ENCODE measurements at regions not wholly inside any gene's neighbourhood (a gene's known extent, or its start where the extent isn't known, plus 50 kb on each side); places are given as distances from the start of the nearest gene placed in this dataset.

DNA sequence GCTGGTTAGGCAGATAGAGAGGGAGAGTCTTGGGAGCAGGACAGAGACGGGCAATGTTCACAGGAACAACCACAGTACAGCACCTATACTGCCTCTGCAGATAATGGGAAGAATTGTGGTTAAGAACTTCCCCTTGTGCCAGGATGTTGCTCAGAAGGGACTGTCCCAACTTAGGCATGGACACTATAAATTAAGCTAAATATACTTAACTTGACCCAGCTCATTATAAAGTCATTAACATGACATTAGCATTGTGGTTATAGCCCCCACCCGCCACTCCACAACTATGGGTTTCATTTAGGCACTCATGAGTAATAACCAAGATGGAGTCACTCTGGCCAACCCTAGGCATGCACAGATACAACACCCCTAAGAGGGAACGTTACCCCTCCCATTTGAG, 310.9 kb upstream of the NRG3 start:
- Histone ChIP-seq H3K4me1 (no peaks in the 10 kb centered on the region), H3K9me3 (no peaks in the 10 kb centered on the region), H3K36me3 (no peaks in the 10 kb centered on the region), H3K4me3 (no peak overlapping the region), H3K27me3 (no peaks in the 10 kb centered on the region), H3K27ac (no peak overlapping the region)
- TF ChIP-seq, protein P1, sequence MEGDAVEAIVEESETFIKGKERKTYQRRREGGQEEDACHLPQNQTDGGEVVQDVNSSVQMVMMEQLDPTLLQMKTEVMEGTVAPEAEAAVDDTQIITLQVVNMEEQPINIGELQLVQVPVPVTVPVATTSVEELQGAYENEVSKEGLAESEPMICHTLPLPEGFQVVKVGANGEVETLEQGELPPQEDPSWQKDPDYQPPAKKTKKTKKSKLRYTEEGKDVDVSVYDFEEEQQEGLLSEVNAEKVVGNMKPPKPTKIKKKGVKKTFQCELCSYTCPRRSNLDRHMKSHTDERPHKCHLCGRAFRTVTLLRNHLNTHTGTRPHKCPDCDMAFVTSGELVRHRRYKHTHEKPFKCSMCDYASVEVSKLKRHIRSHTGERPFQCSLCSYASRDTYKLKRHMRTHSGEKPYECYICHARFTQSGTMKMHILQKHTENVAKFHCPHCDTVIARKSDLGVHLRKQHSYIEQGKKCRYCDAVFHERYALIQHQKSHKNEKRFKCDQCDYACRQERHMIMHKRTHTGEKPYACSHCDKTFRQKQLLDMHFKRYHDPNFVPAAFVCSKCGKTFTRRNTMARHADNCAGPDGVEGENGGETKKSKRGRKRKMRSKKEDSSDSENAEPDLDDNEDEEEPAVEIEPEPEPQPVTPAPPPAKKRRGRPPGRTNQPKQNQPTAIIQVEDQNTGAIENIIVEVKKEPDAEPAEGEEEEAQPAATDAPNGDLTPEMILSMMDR (IDR thresholded peaks at IDR 0.05), result no peak
- DNase-seq (ENCODE audit: extremely low spot score in 2 of 2), result no peak
- intact Hi-C loops (cut with DNase I), result no loop called here

DNA sequence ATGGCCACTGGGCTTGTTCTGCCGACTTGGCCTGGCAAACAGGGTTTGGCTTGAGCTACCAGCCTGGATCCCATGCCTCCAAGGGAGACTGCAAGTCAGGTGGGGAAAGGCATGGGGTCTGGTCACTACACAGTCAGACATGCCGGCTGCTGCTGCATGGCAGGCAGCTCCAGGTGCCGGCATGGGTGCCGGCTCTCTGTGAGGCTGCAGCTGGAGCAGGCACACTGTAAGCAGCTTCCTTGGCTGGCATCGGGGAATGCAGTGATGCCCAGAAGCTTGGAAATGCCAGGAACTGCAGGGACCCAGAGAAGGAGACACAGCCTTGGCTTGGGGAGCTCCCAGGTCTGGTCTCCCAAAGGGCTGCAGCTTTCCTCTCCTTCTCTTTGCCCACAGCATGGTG, 305.5 kb upstream of the NRG3 start:
- TF ChIP-seq, protein P1 (IDR thresholded peaks at IDR 0.05), result no peak
- no peak for TF ChIP-seq POLR2A (IDR thresholded peaks at IDR 0.05)
- no peak for TF ChIP-seq POLR2AphosphoS5 (IDR thresholded peaks at IDR 0.05; ENCODE audit: insufficient read depth in 1 of 2, low read depth in 1 of 2)
- no peaks in the 10 kb centered on the region for H3K27me3 ChIP-seq
- H3K9me3 ChIP-seq, result no peaks in the 10 kb centered on the region
- no peak overlapping the region for H3K4me3 ChIP-seq
- DNase-seq (ENCODE audit: extremely low spot score in 2 of 2), result no peak
- H3K36me3 ChIP-seq, result no peaks in the 10 kb centered on the region
- no peak overlapping the region for H3K27ac ChIP-seq
- no peaks in the 10 kb centered on the region for H3K4me1 ChIP-seq
- intact Hi-C loops (cut with DNase I), result no loop called here

DNA sequence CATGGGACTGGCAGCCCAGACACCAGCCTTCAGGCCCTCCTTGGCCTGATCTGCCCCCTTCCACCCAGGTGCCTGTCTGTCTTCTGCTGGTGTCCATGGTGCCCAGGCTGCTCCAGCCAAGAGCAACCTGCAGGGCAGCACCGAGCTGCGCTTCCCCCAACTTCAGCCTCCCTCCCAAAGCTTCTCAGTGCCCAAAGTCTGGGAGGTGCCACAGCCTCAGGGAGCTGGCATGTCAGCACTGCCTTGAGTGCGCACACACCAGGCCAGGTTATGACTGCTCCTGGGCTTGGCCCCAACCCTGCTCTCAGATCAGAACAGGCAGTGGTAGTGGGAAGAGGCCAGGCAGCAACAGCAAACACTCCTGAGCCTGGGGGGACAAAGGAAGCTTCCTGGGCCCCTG, 304.6 kb upstream of the NRG3 start:
- H3K36me3 ChIP-seq, result no peaks in the 10 kb centered on the region
- no peak overlapping the region for H3K4me3 ChIP-seq
- TF ChIP-seq POLR2A (IDR thresholded peaks at IDR 0.05), result no peak
- no peak for TF ChIP-seq POLR2AphosphoS5 (IDR thresholded peaks at IDR 0.05; ENCODE audit: insufficient read depth in 1 of 2, low read depth in 1 of 2)
- TF ChIP-seq, protein P1 (IDR thresholded peaks at IDR 0.05), result no peak
- DNase-seq (ENCODE audit: extremely low spot score in 2 of 2), result no peak
- no peak overlapping the region for H3K27ac ChIP-seq
- H3K4me1 ChIP-seq, result no peaks in the 10 kb centered on the region
- H3K9me3 ChIP-seq, result no peaks in the 10 kb centered on the region
- H3K27me3 ChIP-seq, result no peaks in the 10 kb centered on the region
- intact Hi-C loops (cut with DNase I), result loop anchor here (10.0 kb wide), 1 partner anchor 334 kb away; no protein-coding TSS in a partner anchor

DNA sequence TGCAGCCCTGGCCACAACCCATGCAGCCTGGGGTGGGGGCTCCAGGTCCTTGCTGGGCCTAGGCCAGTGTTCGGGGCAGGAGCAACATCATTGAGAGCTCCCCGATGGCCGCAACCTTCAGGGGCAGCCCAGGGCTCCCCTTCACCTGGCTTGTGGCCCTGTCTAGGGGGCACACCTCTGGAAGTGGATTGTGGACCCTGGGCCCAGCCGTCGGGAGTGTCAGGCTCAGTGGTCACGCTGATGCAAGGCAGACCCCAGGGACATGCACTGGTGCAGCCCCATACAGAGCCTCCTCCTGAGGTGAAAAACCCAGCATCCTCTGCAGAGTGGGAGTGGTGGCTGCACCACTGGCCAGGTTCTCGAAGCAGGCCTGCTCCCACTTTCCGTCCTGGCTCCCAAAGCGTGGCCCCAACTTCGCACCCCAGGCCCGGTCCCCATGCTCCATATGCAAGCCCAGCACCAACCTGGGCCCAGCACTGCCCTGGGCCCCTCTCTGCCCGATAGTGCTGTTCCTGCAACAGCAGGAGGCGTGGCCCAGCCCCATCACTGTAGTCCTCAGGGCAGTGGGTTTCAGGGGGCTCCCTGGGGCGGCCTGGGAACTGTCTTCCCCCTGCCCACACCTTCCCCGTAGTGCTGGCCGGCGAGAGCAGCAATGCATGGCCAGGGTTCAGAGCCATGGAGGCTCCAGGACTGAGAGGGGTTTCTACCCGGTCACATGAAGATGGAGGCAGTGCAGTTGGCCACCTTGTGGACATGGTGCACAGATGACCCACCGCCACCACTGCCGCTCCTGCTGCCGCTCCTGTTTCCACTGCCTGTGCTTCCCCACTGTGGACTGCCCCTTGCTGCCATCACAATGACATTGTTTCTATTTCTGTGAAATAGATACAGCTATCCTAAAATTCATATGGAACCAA, 303.9 kb upstream of the NRG3 start:
- Histone ChIP-seq H3K36me3 (no peaks in the 10 kb centered on the region), H3K9me3 (no peaks in the 10 kb centered on the region), H3K27ac (no peak overlapping the region), H3K4me1 (no peaks in the 10 kb centered on the region), H3K4me3 (no peak overlapping the region), H3K27me3 (no peaks in the 10 kb centered on the region)
- no peak for DNase-seq (ENCODE audit: extremely low spot score in 2 of 2)
- intact Hi-C loops (cut with DNase I), result loop anchor here (10.0 kb wide), 1 partner anchor 334 kb away; no protein-coding TSS in a partner anchor
- TF ChIP-seq, protein P1 (IDR thresholded peaks at IDR 0.05), result no peak
- no peak for TF ChIP-seq POLR2A (IDR thresholded peaks at IDR 0.05)
- no peak for TF ChIP-seq POLR2AphosphoS5 (IDR thresholded peaks at IDR 0.05; ENCODE audit: insufficient read depth in 1 of 2, low read depth in 1 of 2)

DNA sequence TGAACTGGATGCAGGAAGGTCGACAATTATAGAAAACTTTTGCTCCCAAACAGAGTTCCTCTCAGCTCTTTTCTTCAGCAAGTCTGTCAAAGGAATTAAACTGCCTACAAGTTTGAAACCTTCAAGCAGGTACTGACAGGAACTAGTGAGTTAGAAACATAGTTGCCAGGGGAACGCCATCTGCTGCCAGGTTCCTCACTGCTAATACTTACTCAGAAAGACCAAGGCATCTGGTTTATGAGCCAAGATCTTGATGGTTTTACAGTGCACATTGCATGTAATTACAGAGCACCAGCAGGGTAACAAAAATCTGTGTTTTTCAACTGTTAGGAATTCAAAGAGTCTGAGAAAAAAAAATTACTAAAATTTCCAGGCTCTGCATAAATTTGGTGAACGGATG, 300.0 kb upstream of the NRG3 start:
- no peak for DNase-seq (ENCODE audit: extremely low spot score in 2 of 2)
- no peaks in the 10 kb centered on the region for H3K36me3 ChIP-seq
- intact Hi-C loops (cut with DNase I), result loop anchor here (10.0 kb wide), 1 partner anchor 330 kb away; no protein-coding TSS in a partner anchor
- TF ChIP-seq POLR2A (IDR thresholded peaks at IDR 0.05) (no peak), POLR2AphosphoS5 (IDR thresholded peaks at IDR 0.05; ENCODE audit: insufficient read depth in 1 of 2, low read depth in 1 of 2) (no peak)
- TF ChIP-seq, protein P1 (IDR thresholded peaks at IDR 0.05), result no peak
- H3K9me3 ChIP-seq, result no peaks in the 10 kb centered on the region
- no peak overlapping the region for H3K4me3 ChIP-seq
- H3K4me1 ChIP-seq, result no peaks in the 10 kb centered on the region
- H3K27ac ChIP-seq, result no peak overlapping the region
- H3K27me3 ChIP-seq, result no peaks in the 10 kb centered on the region
